ENCODE measurements at regions not wholly inside any gene's neighbourhood (a gene's known extent, or its start where the extent isn't known, plus 50 kb on each side); places are given as distances from the start of the nearest gene placed in this dataset.

DNA sequence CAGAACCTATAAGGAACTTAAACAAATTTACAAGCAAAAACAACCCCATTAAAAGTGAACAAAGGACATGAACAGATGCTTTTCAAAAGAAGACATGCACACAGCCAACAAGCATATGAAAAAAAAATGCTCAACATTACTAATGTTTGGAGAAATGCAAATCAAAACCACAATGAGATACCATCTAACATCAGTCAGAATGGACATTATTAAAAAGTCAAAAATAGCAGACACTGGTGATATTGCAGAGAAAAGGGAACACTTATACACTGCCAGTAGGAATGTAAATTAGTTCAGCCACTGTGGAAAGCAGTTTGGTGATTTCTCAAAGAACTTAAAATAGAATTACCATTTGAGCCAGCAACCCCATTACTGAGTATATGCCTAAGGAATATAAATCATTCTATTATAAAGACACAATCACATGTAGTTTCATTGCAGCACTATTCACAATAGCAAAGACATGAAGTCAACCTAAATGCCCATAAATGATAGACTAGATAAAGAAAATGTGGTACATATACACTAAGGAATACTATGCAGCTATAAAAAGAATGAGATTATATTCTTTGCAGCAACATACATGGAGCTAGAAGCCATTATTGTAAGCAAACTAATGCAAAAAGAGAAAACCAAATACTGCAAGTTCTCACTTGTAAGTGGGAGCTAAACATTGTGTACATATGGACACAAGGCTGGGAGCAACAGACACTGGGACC is 1509.4 kb downstream of the TECRL start:
- Mint-ChIP-seq H3K4me3 (ENCODE audit: low read depth, unreplicated experiment) (no peak overlapping the region), H3K27ac (ENCODE audit: unreplicated experiment) (no peak overlapping the region), H3K9me3 (ENCODE audit: low read depth, unreplicated experiment) (peaks cover 9% of the 10 kb centered on the region), H3K27me3 (ENCODE audit: unreplicated experiment) (no peaks in the 10 kb centered on the region), H3K4me1 (ENCODE audit: low read depth, unreplicated experiment) (no peaks in the 10 kb centered on the region), H3K36me3 (ENCODE audit: insufficient read depth, unreplicated experiment) (no peaks in the 10 kb centered on the region)
- BruUV-seq (replicated peaks): no TSS peak
- intact Hi-C loops (cut with micrococcal nuclease; ENCODE audit: unreplicated experiment): no loop called here
- TF ChIP-seq CTCF (IDR thresholded peaks at IDR 0.05; ENCODE audit: unreplicated experiment): no peak
- CTCF ChIA-PET: no interaction called here
- no peak for DNase-seq

DNA sequence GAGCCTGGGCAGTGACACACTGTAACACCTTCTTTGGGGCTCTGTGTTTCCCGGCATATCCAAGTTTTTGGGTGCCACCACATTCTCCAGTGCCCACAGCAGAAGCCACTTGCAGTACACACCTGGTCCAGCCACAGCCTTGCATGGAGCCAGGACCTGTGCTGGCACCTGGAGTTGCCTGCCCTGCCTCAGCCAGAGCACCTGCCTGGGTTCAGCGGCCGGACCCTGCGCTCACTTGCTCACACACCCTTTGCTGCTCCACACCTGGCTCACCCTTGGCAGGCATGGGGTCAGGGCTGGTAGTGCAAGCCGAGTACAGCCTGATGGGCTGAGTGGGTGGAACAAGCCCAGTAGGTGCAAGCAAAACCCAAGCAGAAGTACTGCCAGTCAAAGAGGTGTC is 1511.1 kb downstream of the TECRL start:
- no peak for TF ChIP-seq CTCF (IDR thresholded peaks at IDR 0.05; ENCODE audit: unreplicated experiment)
- intact Hi-C loops (cut with micrococcal nuclease; ENCODE audit: unreplicated experiment): no loop called here
- DNase-seq: no peak
- Mint-ChIP-seq H3K27me3 (ENCODE audit: unreplicated experiment) (no peaks in the 10 kb centered on the region), H3K4me3 (ENCODE audit: low read depth, unreplicated experiment) (no peak overlapping the region), H3K27ac (ENCODE audit: unreplicated experiment) (no peak overlapping the region), H3K36me3 (ENCODE audit: insufficient read depth, unreplicated experiment) (no peaks in the 10 kb centered on the region), H3K4me1 (ENCODE audit: low read depth, unreplicated experiment) (no peaks in the 10 kb centered on the region), H3K9me3 (ENCODE audit: low read depth, unreplicated experiment) (peaks cover 9% of the 10 kb centered on the region)
- no TSS peak for BruUV-seq (replicated peaks)
- CTCF ChIA-PET: no interaction called here

DNA sequence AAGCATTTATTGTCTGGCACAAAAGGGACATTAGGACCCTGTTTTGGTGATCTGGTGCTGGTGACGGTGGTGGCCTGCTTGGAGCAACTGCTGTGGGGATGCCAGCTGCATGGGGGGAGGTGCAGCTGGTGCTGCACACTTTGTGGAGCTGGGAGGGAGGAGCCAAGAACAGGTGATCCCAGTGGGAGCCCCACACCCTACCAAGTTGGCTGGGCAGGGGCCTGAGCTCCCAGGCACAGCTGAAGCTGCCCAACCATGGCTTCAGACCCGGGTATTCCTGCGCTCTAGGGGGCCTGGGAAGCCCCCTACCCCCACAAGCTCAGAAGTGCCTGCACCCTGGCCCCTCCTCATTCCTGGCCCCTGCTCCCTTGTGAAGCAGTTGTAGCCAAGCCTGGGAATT is 1512.5 kb downstream of the TECRL start:
- BruUV-seq (replicated peaks): no TSS peak
- CTCF ChIA-PET: no interaction called here
- no peaks in the 10 kb centered on the region for H3K36me3 Mint-ChIP-seq (ENCODE audit: insufficient read depth, unreplicated experiment)
- H3K27me3 Mint-ChIP-seq (ENCODE audit: unreplicated experiment): no peaks in the 10 kb centered on the region
- H3K4me1 Mint-ChIP-seq (ENCODE audit: low read depth, unreplicated experiment): no peaks in the 10 kb centered on the region
- intact Hi-C loops (cut with micrococcal nuclease; ENCODE audit: unreplicated experiment): no loop called here
- H3K9me3 Mint-ChIP-seq (ENCODE audit: low read depth, unreplicated experiment): peaks cover 2% of the 10 kb centered on the region
- TF ChIP-seq CTCF (IDR thresholded peaks at IDR 0.05; ENCODE audit: unreplicated experiment): no peak
- DNase-seq: no peak
- H3K4me3 Mint-ChIP-seq (ENCODE audit: low read depth, unreplicated experiment): no peak overlapping the region
- no peak overlapping the region for H3K27ac Mint-ChIP-seq (ENCODE audit: unreplicated experiment)

- no peaks in the 10 kb centered on the region for H3K27me3 Mint-ChIP-seq (ENCODE audit: unreplicated experiment)
- CTCF ChIA-PET: no interaction called here
- H3K4me1 Mint-ChIP-seq (ENCODE audit: low read depth, unreplicated experiment): no peaks in the 10 kb centered on the region
- H3K36me3 Mint-ChIP-seq (ENCODE audit: insufficient read depth, unreplicated experiment): no peaks in the 10 kb centered on the region
- intact Hi-C loops (cut with micrococcal nuclease; ENCODE audit: unreplicated experiment): no loop called here
- DNase-seq: no peak
- no peak overlapping the region for H3K27ac Mint-ChIP-seq (ENCODE audit: unreplicated experiment)
- BruUV-seq (replicated peaks): no TSS peak
- H3K4me3 Mint-ChIP-seq (ENCODE audit: low read depth, unreplicated experiment): no peak overlapping the region
- TF ChIP-seq CTCF (IDR thresholded peaks at IDR 0.05; ENCODE audit: unreplicated experiment): no peak
- H3K9me3 Mint-ChIP-seq (ENCODE audit: low read depth, unreplicated experiment): peaks cover 2% of the 10 kb centered on the region
Measured at GRCh38 chr4:62881901-62882300, 1527.3 kb downstream of the TECRL start.
